Liver (tissue), 8 donors: ENCODE measurements at regions not wholly inside any gene's neighbourhood (a gene's known extent, or its start where the extent isn't known, plus 50 kb on each side); places are given as distances from the start of the nearest gene placed in this dataset.

Experiments used
- DNase-seq: peaks from one replicate; pipeline ENCODE4 v3.0.0-alpha.2; 2017; ENCODE audit warnings: low spot score
- H3K27ac ChIP-seq, 2 donors: one replicate each; pipeline ENCODE4 v1.7.0; 2013; ENCODE audit warnings: inconsistent platforms in 2 of 2, low read length in 2 of 2, control low read depth in 1 of 2, low read depth in 1 of 2, mild to moderate bottlenecking in 1 of 2
- H3K27me3 ChIP-seq, 4 donors: one replicate each; pipeline versions ENCODE4 v1.6.1 to v1.7.0; 2013; ENCODE audit warnings: low read length in 3 of 4, inconsistent platforms in 1 of 4, mild to moderate bottlenecking in 1 of 4, moderate library complexity in 1 of 4; ENCODE audit not compliant: control insufficient read depth in 4 of 4, insufficient read depth in 4 of 4
- H3K36me3 ChIP-seq, 4 donors: one replicate each; pipeline versions ENCODE4 v1.6.1 to v1.7.0; 2013; ENCODE audit warnings: low read length in 3 of 4, mild to moderate bottlenecking in 3 of 4, low read depth in 1 of 4, moderate library complexity in 1 of 4; ENCODE audit not compliant: control insufficient read depth in 4 of 4, insufficient read depth in 3 of 4
- H3K4me1 ChIP-seq, 4 donors: one replicate each; pipeline versions ENCODE4 v1.6.1 to v1.7.0; 2013; ENCODE audit warnings: low read length in 3 of 4, mild to moderate bottlenecking in 3 of 4, moderate library complexity in 1 of 4; ENCODE audit not compliant: control insufficient read depth in 4 of 4, insufficient read depth in 4 of 4
- H3K4me3 ChIP-seq, 3 donors: one replicate each; pipeline versions ENCODE4 v1.6.1 to v1.7.0; 2013; ENCODE audit warnings: low read length in 3 of 3, control low read depth in 1 of 3, low read depth in 1 of 3, mild to moderate bottlenecking in 1 of 3
- H3K9ac ChIP-seq, 2 donors: one replicate each; pipeline ENCODE4 v1.7.0; 2013; ENCODE audit warnings: low read length in 2 of 2, mild to moderate bottlenecking in 2 of 2, moderate library complexity in 2 of 2, control low read depth in 1 of 2, low read depth in 1 of 2
- H3K9me3 ChIP-seq, 4 donors: one replicate each; pipeline versions ENCODE4 v1.6.1 to v1.7.0; 2013; ENCODE audit warnings: low read length in 3 of 4; ENCODE audit not compliant: control insufficient read depth in 4 of 4
- EGR1 ChIP-seq, 2 donors: IDR thresholded peaks; 2 replicates each; pipeline ENCODE4 v1.6.1; 2016 to 2018; ENCODE audit warnings: antibody characterized with exemption in 2 of 2, low read depth in 2 of 2
- FOXA2 ChIP-seq: IDR thresholded peaks from 2 replicates; pipeline ENCODE4 v1.6.1; 2016; ENCODE audit warnings: antibody characterized with exemption
- GABPA ChIP-seq, 2 donors: IDR thresholded peaks in 1 of 2; conservative IDR thresholded peaks in 1 of 2; 2 replicates each; pipeline ENCODE4 v1.6.1; 2016; ENCODE audit warnings: antibody characterized with exemption in 2 of 2, mild to moderate bottlenecking in 1 of 2, moderate library complexity in 1 of 2
- HNF4A ChIP-seq, 2 donors: conservative IDR thresholded peaks; 2 replicates each; pipeline ENCODE4 v1.6.1; 2016; ENCODE audit warnings: antibody characterized with exemption in 2 of 2, mild to moderate bottlenecking in 2 of 2
- JUND ChIP-seq, 2 donors: IDR thresholded peaks; 2 replicates each; pipeline ENCODE4 v1.6.1; 2016; ENCODE audit warnings: antibody characterized with exemption in 2 of 2
- RAD21 ChIP-seq, 2 donors: IDR thresholded peaks; 2 replicates each; pipeline ENCODE4 v1.6.1; 2016; ENCODE audit warnings: antibody characterized with exemption in 2 of 2, mild to moderate bottlenecking in 2 of 2
- REST ChIP-seq: IDR thresholded peaks from 2 replicates; pipeline ENCODE4 v1.6.1; 2016; ENCODE audit warnings: antibody characterized with exemption, mild to moderate bottlenecking
- SP1 ChIP-seq: IDR thresholded peaks from 2 replicates; pipeline ENCODE4 v1.6.1; 2018; ENCODE audit warnings: antibody characterized with exemption, mild to moderate bottlenecking
- TAF1 ChIP-seq: conservative IDR thresholded peaks from 2 replicates; pipeline ENCODE4 v1.6.1; 2016; ENCODE audit warnings: antibody characterized with exemption, mild to moderate bottlenecking
- YY1 ChIP-seq: IDR thresholded peaks from 2 replicates; pipeline ENCODE4 v1.6.1; 2016; ENCODE audit warnings: antibody characterized with exemption, mild to moderate bottlenecking
- ZBTB33 ChIP-seq: IDR thresholded peaks from 2 replicates; pipeline ENCODE4 v1.6.1; 2016; ENCODE audit warnings: antibody characterized with exemption
- WGBS: extraction: QIAGEN DNeasy Blood & Tissue Kit; methylation state at CpG from one replicate; pipeline ENCODE4 v1.1.7; 2013; 5-methylcytosine and 5-hydroxymethylcytosine counted together
- TF ChIP-seq, protein P1 (sequence below): fragments of 150-350 bp; IDR thresholded peaks from 2 replicates; pipeline ENCODE4 v1.5.1; 2017; ENCODE audit warnings: improper control_type of control experiment, low read depth, low read length; ENCODE audit not compliant: missing input control
- TF ChIP-seq, protein P2 (sequence below): IDR thresholded peaks from 2 replicates; pipeline ENCODE4 v1.6.1; 2016; ENCODE audit warnings: antibody characterized with exemption
- donor health status: healthy.
- donor health status: healthy.
- donor health status: healthy.
- donor health status: healthy.
- donor health status: healthy.

DNA sequence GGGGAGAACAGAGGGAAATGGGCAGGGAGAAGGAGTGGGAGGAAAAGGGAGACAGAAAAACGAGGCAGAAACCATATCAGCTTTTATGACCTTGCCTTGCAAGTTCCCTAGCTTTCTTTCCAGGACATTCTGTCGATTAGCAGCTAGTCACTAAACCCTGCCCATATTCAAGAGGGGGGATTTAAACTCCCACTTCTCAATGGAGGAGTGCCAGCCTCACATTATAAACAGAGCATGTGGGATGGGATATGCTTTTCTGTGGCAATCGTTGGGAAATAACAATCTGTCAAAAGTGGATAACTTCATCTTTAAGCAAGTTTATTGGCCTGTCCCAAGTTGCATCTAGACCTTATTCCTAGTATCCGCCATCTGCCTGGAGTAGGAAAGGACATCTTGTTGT is 57.0 kb upstream of the TMEM170B start:
- TF ChIP-seq TAF1 (no peak), ZBTB33 (no peak), JUND (IDR thresholded peaks at IDR 0.05) (no peak), FOXA2 (no peak), GABPA (IDR thresholded peaks at IDR 0.05 in 1 of 2, conservative IDR thresholded peaks at IDR 0.05 in 1 of 2) (no peak), EGR1 (IDR thresholded peaks at IDR 0.05; ENCODE audit: low read depth in 2 of 2) (no peak), REST (no peak), SP1 (no peak), RAD21 (IDR thresholded peaks at IDR 0.05) (no peak)
- TF ChIP-seq, protein P1, sequence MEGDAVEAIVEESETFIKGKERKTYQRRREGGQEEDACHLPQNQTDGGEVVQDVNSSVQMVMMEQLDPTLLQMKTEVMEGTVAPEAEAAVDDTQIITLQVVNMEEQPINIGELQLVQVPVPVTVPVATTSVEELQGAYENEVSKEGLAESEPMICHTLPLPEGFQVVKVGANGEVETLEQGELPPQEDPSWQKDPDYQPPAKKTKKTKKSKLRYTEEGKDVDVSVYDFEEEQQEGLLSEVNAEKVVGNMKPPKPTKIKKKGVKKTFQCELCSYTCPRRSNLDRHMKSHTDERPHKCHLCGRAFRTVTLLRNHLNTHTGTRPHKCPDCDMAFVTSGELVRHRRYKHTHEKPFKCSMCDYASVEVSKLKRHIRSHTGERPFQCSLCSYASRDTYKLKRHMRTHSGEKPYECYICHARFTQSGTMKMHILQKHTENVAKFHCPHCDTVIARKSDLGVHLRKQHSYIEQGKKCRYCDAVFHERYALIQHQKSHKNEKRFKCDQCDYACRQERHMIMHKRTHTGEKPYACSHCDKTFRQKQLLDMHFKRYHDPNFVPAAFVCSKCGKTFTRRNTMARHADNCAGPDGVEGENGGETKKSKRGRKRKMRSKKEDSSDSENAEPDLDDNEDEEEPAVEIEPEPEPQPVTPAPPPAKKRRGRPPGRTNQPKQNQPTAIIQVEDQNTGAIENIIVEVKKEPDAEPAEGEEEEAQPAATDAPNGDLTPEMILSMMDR = no peak
- TF ChIP-seq, protein P2, sequence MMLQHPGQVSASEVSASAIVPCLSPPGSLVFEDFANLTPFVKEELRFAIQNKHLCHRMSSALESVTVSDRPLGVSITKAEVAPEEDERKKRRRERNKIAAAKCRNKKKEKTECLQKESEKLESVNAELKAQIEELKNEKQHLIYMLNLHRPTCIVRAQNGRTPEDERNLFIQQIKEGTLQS = no peak
- DNase-seq = no peak
- no peaks in the 10 kb centered on the region for H3K9me3 ChIP-seq
- no peak overlapping the region for H3K9ac ChIP-seq
- H3K4me1 ChIP-seq = peaks cover 0 to 5% (median 0%) of the 10 kb centered on the region in 4 donors
- no peaks in the 10 kb centered on the region for H3K36me3 ChIP-seq
- H3K4me3 ChIP-seq = no peak overlapping the region
- WGBS = 69% methylated on average over 4 of the region's 4 CpGs
- H3K27ac ChIP-seq = no peak overlapping the region
- H3K27me3 ChIP-seq = no peaks in the 10 kb centered on the region

DNA sequence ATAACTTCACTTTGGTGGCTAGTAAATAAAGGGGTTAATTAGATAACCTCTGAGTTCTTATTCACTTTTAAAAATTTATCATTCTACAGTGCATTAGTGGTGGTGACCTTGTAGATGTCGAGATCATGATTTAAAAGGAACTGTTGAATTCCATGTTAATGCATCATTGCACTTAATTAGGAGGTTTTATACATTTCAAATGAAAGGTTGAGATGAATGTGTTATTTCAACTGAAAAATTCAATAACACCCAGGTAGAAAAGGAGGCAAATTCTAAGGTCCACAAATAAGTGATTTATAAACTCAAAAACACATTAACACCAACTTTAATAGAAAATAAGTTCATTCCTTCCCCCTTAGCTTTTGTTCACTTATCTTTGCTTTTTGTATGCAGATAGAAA is 58.3 kb upstream of the TMEM170B start:
- 63% methylated on average over 1 of the region's 1 CpG for WGBS
- no peak for DNase-seq
- no peaks in the 10 kb centered on the region for H3K36me3 ChIP-seq
- H3K4me1 ChIP-seq = peaks cover 0 to 8% (median 0%) of the 10 kb centered on the region in 4 donors
- TF ChIP-seq HNF4A (conservative IDR thresholded peaks at IDR 0.05) (peak in 1 of 2 donors; percentile 8), YY1 (no peak)
- H3K9me3 ChIP-seq = no peaks in the 10 kb centered on the region
- no peak overlapping the region for H3K4me3 ChIP-seq
- H3K9ac ChIP-seq = no peak overlapping the region
- H3K27me3 ChIP-seq = no peaks in the 10 kb centered on the region
- no peak overlapping the region for H3K27ac ChIP-seq
